ENCODE measurements at regions not wholly inside any gene's neighbourhood (a gene's known extent, or its start where the extent isn't known, plus 50 kb on each side); places are given as distances from the start of the nearest gene placed in this dataset.

DNA sequence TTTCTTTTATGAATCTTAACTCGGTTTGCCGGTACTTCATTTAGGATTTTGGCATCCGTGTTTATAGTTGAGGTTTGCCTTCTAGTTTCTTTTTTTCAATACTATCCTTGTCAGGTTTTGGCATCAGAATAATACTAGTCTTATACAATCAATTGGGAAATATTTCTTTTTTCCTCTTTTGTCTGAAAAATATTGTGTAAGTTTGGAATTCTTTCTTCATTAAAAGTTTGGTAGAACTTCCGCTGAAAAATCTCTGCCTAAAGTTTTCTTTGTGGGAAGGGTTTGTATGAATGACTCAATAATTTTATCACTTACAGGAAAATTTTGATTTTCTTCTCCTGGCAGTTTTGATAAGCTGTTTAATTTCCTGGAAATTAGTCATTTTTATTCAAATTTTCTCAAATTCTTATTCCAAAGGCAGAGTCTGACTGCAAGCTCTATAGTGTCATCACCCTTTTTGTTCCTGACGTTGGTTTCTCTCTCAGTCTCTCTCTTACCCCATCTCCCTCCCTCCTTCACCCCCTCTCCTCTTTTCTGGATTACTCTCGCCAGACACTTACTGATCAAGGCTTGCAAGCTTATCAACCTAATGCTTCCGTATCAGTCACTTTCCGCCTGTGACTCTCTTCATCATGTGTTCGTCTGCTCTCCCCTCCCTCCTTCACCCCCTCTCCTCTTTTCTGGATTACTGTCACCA, 555.7 kb downstream of the TBC1D22A start:
- no peak for TF ChIP-seq CTCF (IDR thresholded peaks at IDR 0.05; ENCODE audit: low read length)
- no peak for TF ChIP-seq EZH2 (optimal IDR thresholded peaks at IDR 0.05; ENCODE audit: low read depth, low read length)

Data from MM.1S (cell line).